Motor neuron (in vitro differentiated cells): ENCODE measurements at regions not wholly inside any gene's neighbourhood (a gene's known extent, or its start where the extent isn't known, plus 50 kb on each side); places are given as distances from the start of the nearest gene placed in this dataset.
A peak's percentile ranks its signal among the peaks of the same experiment; 100 is the strongest.

ENCODE experiments used
- ATAC-seq, 8 experiments: fragments of 200-7000 bp; cut with Tn5 transposase; replicated peaks in 6 of 8; 2 replicates each; pipeline ENCODE4 v1.8.0; 2021; ENCODE audit warnings: mild to moderate bottlenecking in 8 of 8, moderate library complexity in 8 of 8
- H3K27ac ChIP-seq, 2 donors: fragments of 250-450 bp; sonication (Bioruptor Pico); 2 replicates each; pipeline ENCODE4 v1.9.0; 2021; ENCODE audit warnings: antibody characterized with exemption in 2 of 2, mild to moderate bottlenecking in 2 of 2, moderate library complexity in 1 of 2
- H3K4me1 ChIP-seq, 2 donors: fragments of 250-450 bp; sonication (Bioruptor Pico); replicated peaks in 1 of 2; 2 replicates each; pipeline ENCODE4 v1.6.1; 2021; ENCODE audit warnings: antibody characterized with exemption in 2 of 2, mild to moderate bottlenecking in 2 of 2, moderate library complexity in 1 of 2
- H3K4me3 ChIP-seq, 5 donors: fragments of 250-450 bp; sonication (Bioruptor Pico); 2 replicates each; pipeline ENCODE4 v1.9.0; 2021; ENCODE audit warnings: antibody characterized with exemption in 5 of 5, mild to moderate bottlenecking in 5 of 5, moderate library complexity in 4 of 5
- WGBS, 10 experiments: fragments of 450-650 bp; shearing (Covaris generic); methylation state at CpG; one replicate each; pipeline ENCODE4 v1.0.0; 2022; 5-methylcytosine and 5-hydroxymethylcytosine counted together
- in situ Hi-C, 9 experiments: fragments of 400-800 bp; cut with MboI; loops; one replicate each; pipeline ENCODE4 v1.15.0; 2021; ENCODE audit warnings: low sequenced_read_pairs in 9 of 9, low pct_unique_long_range_greater_than_20kb in 2 of 9; ENCODE audit not compliant: unreplicated experiment in 9 of 9

- ATAC-seq: no peak
- in situ Hi-C loops: no loop called here
- no peak overlapping the region for H3K27ac ChIP-seq
- no peaks in the 10 kb centered on the region for H3K4me1 ChIP-seq
- no peak overlapping the region for H3K4me3 ChIP-seq
- 11 to 100% (median 89%) methylated on average over 1 to 7 of the region's 11 CpGs; no CpG with 5 or more reads in 1 of the 10 experiments for WGBS, 10 experiments
These were observed 200.2 kb upstream of the SOX1 start for GRCh38 chr13:111866731-111867245.

GRCh38 chr13:111867657-111868056 is 199.3 kb upstream of the SOX1 start:
- 0 to 100% (median 73%) methylated on average over 1 of the region's 1 CpG; no CpG with 5 or more reads in 4 of the 10 experiments for WGBS, 10 experiments
- in situ Hi-C loops: no loop called here
- Histone ChIP-seq H3K4me3 (no peak overlapping the region), H3K4me1 (no peaks in the 10 kb centered on the region), H3K27ac (no peak overlapping the region)
- ATAC-seq: no peak

GRCh38 chr13:111868716-111869115 is 198.2 kb upstream of the SOX1 start:
- ATAC-seq: no peak
- no peak overlapping the region for H3K4me3 ChIP-seq
- in situ Hi-C loops: no loop called here
- H3K27ac ChIP-seq: no peak overlapping the region
- H3K4me1 ChIP-seq: no peaks in the 10 kb centered on the region
- 17 to 100% (median 100%) methylated on average over 1 to 3 of the region's 3 CpGs; no CpG with 5 or more reads in 5 of the 10 experiments for WGBS, 10 experiments

GRCh38 chr13:111872475-111873150 is 194.3 kb upstream of the SOX1 start:
- Histone ChIP-seq H3K4me3 (no peak overlapping the region), H3K27ac (no peak overlapping the region), H3K4me1 (no peaks in the 10 kb centered on the region)
- 20 to 100% (median 83%) methylated on average over 1 to 8 of the region's 12 CpGs; no CpG with 5 or more reads in 2 of the 10 experiments for WGBS, 10 experiments
- in situ Hi-C loops: no loop called here
- no peak for ATAC-seq

GRCh38 chr13:111873676-111874178 is 193.2 kb upstream of the SOX1 start:
- in situ Hi-C loops: no loop called here
- Histone ChIP-seq H3K4me1 (no peaks in the 10 kb centered on the region), H3K27ac (no peak overlapping the region), H3K4me3 (no peak overlapping the region)
- no peak for ATAC-seq
- WGBS, 10 experiments: 21 to 100% (median 96%) methylated on average over 1 to 7 of the region's 8 CpGs; no CpG with 5 or more reads in 5 of the 10 experiments

- WGBS, 10 experiments: 0 to 94% (median 85%) methylated on average over 1 to 10 of the region's 13 CpGs; no CpG with 5 or more reads in 1 of the 10 experiments
- ATAC-seq: no peak
- Histone ChIP-seq H3K4me3 (no peak overlapping the region), H3K27ac (no peak overlapping the region), H3K4me1 (no peaks in the 10 kb centered on the region)
- in situ Hi-C loops: no loop called here
These were observed 192.0 kb upstream of the SOX1 start for GRCh38 chr13:111874981-111875380.

GRCh38 chr13:111875915-111876314 is 191.0 kb upstream of the SOX1 start:
- H3K4me3 ChIP-seq: no peak overlapping the region
- 3 to 93% (median 82%) methylated on average over 1 to 7 of the region's 7 CpGs; no CpG with 5 or more reads in 4 of the 10 experiments for WGBS, 10 experiments
- peak in 2 of 8 experiments; percentile 47 to 57 for ATAC-seq
- in situ Hi-C loops: no loop called here
- H3K4me1 ChIP-seq: no peaks in the 10 kb centered on the region
- no peak overlapping the region for H3K27ac ChIP-seq

DNA sequence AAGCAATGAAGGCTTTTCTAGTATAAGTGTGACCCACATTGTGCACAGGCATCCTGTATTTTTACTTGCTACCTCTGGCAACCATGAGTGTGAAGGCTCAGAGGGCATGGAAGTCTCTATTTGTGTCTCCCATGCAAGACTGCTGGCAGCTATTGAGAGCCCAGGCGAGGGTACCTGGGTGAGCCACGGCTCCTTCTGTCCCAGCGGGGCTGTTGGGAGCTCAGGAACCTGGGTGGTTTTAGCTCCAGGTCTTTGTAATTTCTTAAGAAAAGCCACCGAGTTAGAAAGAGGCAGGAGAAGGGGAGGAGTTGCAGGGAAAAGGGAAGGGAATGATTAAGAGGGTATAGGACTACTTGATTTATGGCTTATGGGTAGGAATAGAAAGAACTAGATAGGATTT is 190.4 kb upstream of the SOX1 start:
- Histone ChIP-seq H3K4me3 (no peak overlapping the region), H3K27ac (no peak overlapping the region), H3K4me1 (no peaks in the 10 kb centered on the region)
- WGBS, 10 experiments: 0 to 100% (median 20%) methylated on average over 1 to 4 of the region's 4 CpGs; no CpG with 5 or more reads in 1 of the 10 experiments
- in situ Hi-C loops: no loop called here
- no peak for ATAC-seq

DNA sequence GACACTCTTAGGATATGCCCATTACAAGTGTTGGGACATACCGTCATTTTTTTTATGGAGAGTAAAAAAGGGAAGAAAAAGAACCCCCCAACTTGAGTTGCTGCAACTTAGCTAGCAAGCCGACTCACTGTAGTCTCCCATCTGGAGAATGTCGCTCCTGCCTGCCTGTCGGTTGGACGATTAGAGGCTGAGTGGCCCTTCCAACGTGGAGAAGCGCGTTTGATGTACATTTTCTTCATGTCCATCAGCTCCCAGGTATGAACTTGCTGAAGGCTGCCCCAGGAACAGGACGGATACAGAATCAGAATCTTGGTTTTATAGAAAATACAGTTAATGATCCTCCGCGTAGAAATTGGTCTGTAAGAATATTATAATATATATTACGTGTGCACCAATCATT is 189.0 kb upstream of the SOX1 start:
- H3K27ac ChIP-seq: no peak overlapping the region
- in situ Hi-C loops: no loop called here
- WGBS, 10 experiments: 0 to 92% (median 64%) methylated on average over 1 to 12 of the region's 12 CpGs; no CpG with 5 or more reads in 2 of the 10 experiments
- no peak overlapping the region for H3K4me3 ChIP-seq
- ATAC-seq: no peak
- no peaks in the 10 kb centered on the region for H3K4me1 ChIP-seq

GRCh38 chr13:111879719-111880118 is 187.2 kb upstream of the SOX1 start:
- no peaks in the 10 kb centered on the region for H3K4me1 ChIP-seq
- 0 to 51% (median 39%) methylated on average over 2 to 5 of the region's 5 CpGs; no CpG with 5 or more reads in 3 of the 10 experiments for WGBS, 10 experiments
- no peak for ATAC-seq
- in situ Hi-C loops: no loop called here
- no peak overlapping the region for H3K4me3 ChIP-seq
- no peak overlapping the region for H3K27ac ChIP-seq

DNA sequence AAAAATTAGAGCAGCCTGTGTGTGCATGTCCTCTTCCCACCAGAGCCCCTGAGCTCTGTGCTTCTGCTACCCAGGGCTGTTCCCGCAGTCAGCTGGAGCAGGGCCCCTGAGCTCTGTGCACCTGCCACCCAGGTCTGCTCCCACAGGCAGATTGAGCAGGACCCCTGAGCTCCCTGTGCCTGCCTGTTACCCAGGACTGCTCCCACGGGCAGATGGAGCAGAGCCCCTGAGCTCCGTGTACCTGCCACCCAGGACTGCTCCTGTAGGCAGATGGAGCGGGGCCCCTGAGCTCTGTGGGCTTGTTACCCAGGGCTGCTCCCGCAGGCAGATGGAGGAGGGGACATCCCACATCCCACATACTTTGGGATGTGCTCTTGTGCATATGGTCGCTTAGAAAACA is 186.8 kb upstream of the SOX1 start:
- ATAC-seq: no peak
- Histone ChIP-seq H3K4me3 (no peak overlapping the region), H3K27ac (no peak overlapping the region), H3K4me1 (no peaks in the 10 kb centered on the region)
- 0 to 86% (median 65%) methylated on average over 1 to 4 of the region's 6 CpGs; no CpG with 5 or more reads in 4 of the 10 experiments for WGBS, 10 experiments
- in situ Hi-C loops: no loop called here

DNA sequence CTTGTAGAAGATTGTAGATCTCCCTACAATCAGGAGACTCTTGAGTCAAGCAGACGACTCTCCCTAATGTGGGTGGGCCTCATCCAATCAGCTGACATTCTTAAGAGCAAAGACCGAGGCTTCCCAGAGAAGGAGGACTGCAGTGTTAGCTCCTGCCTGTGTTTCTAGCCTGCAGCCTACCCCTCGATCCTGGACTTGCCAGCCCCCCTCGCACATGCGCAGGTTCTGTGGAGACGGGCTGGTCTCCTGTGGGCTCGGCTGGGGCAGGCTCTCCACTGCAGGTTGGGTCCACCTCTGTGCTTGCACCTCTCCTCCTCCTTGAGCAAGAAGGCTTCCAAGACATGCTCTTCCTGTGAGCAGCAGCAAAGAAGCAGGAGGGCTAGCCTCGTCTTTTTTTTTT is 185.2 kb upstream of the SOX1 start:
- in situ Hi-C loops: no loop called here
- WGBS, 10 experiments: 20 to 100% (median 67%) methylated on average over 1 to 6 of the region's 8 CpGs; no CpG with 5 or more reads in 3 of the 10 experiments
- no peak overlapping the region for H3K4me3 ChIP-seq
- ATAC-seq: no peak
- no peaks in the 10 kb centered on the region for H3K4me1 ChIP-seq
- H3K27ac ChIP-seq: no peak overlapping the region

DNA sequence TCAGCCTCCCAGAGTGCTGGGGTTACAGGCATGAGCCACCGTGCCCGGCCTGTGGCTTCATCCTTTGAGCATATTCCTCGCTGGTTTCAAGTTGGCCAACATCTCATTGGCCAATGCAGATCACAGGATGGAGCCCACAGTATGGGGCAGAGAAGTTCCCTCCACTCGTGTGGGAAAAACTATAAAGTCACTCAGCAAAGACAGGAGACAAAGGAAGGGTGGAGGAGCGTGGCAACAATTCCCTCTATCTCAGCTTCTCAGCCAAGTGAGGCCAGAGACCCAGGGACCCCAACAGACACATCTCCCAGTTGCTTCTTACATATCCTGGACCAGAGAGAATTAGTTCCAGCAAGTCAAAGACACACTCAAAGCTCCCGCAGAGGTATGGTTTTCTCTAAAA is 184.6 kb upstream of the SOX1 start:
- Histone ChIP-seq H3K4me3 (no peak overlapping the region), H3K4me1 (no peaks in the 10 kb centered on the region), H3K27ac (no peak overlapping the region)
- 0 to 85% (median 73%) methylated on average over 1 to 5 of the region's 6 CpGs; no CpG with 5 or more reads in 3 of the 10 experiments for WGBS, 10 experiments
- no peak for ATAC-seq
- in situ Hi-C loops: no loop called here
